Gastrocnemius medialis (tissue), 4 donors: ENCODE measurements at regions not wholly inside any gene's neighbourhood (a gene's known extent, or its start where the extent isn't known, plus 50 kb on each side); places are given as distances from the start of the nearest gene placed in this dataset.
A peak's percentile ranks its signal among the peaks of the same experiment; 100 is the strongest.

Source experiments
- ATAC-seq, 2 donors: fragments of 150-250 bp; one replicate each; pipeline ENCODE4 v1.9.1; 2016
- DNase-seq, 2 donors: peaks; one replicate each; pipeline ENCODE4 v3.0.0-alpha.2; 2019
- H3K27ac ChIP-seq, 4 donors: fragments of 200-600 bp; sonication (generic); 1 replicate in 1 of 4; 2 replicates in 3 of 4; pipeline ENCODE4 v1.5.1; 2016 to 2018; ENCODE audit warnings: mild to moderate bottlenecking in 2 of 4, moderate library complexity in 1 of 4
- H3K27me3 ChIP-seq, 3 donors: fragments of 200-600 bp; sonication (generic) in 2 of 3; 1 replicate in 1 of 3; 2 replicates in 2 of 3; pipeline versions ENCODE4 v1.5.1 to v1.6.0; 2016 to 2019; ENCODE audit warnings: mild to moderate bottlenecking in 1 of 3, moderate library complexity in 1 of 3
- H3K36me3 ChIP-seq, 2 donors: fragments of 200-600 bp; sonication (generic) in 1 of 2; one replicate each; pipeline ENCODE4 v1.5.1; 2017 to 2018
- H3K4me1 ChIP-seq, 2 donors: fragments of 200-600 bp; sonication (generic) in 1 of 2; one replicate each; pipeline ENCODE4 v1.5.1; 2016 to 2017; ENCODE audit warnings: mild to moderate bottlenecking in 2 of 2
- H3K4me3 ChIP-seq, 4 donors: fragments of 200-600 bp; sonication (generic) in 3 of 4; 1 replicate in 1 of 4; 2 replicates in 3 of 4; pipeline ENCODE4 v1.5.1; 2016 to 2019; ENCODE audit warnings: mild to moderate bottlenecking in 2 of 4
- H3K9me3 ChIP-seq, 3 donors: fragments of 200-600 bp; sonication (generic) in 2 of 3; 1 replicate in 1 of 3; 2 replicates in 2 of 3; pipeline ENCODE4 v1.5.1; 2016 to 2019
- POLR2A ChIP-seq, 2 donors: fragments of 450-650 bp; IDR thresholded peaks; one replicate each; pipeline ENCODE4 v1.6.1; 2017; ENCODE audit warnings: antibody characterized with exemption in 2 of 2, mild to moderate bottlenecking in 2 of 2, moderate library complexity in 2 of 2
- in situ Hi-C, 4 donors: fragments of 200-750 bp; cut with MboI; loops; one replicate each; pipeline versions ENCODE4 v1.15.0 to v1.8.0; 2017; ENCODE audit warnings: low sequenced_read_pairs in 4 of 4
- intact Hi-C: fragments of 100-400 bp; cut with DNase I; formaldehyde crosslinking; loops from one replicate; pipeline ENCODE4 v1.15.1; 2023; ENCODE audit warnings: low total_unique reads
- TF ChIP-seq, protein P1 (sequence below), 5 experiments: fragments of 450-650 bp in 3 of 5; fragments of 200-600 bp in 2 of 5; sonication (generic) in 2 of 5; IDR thresholded peaks in 4 of 5; conservative IDR thresholded peaks in 1 of 5; 1 replicate in 4 of 5; 2 replicates in 1 of 5; pipeline ENCODE4 v1.5.1; 2016 to 2019; ENCODE audit warnings: antibody characterized with exemption in 5 of 5, mild to moderate bottlenecking in 3 of 5, moderate library complexity in 3 of 5

DNA sequence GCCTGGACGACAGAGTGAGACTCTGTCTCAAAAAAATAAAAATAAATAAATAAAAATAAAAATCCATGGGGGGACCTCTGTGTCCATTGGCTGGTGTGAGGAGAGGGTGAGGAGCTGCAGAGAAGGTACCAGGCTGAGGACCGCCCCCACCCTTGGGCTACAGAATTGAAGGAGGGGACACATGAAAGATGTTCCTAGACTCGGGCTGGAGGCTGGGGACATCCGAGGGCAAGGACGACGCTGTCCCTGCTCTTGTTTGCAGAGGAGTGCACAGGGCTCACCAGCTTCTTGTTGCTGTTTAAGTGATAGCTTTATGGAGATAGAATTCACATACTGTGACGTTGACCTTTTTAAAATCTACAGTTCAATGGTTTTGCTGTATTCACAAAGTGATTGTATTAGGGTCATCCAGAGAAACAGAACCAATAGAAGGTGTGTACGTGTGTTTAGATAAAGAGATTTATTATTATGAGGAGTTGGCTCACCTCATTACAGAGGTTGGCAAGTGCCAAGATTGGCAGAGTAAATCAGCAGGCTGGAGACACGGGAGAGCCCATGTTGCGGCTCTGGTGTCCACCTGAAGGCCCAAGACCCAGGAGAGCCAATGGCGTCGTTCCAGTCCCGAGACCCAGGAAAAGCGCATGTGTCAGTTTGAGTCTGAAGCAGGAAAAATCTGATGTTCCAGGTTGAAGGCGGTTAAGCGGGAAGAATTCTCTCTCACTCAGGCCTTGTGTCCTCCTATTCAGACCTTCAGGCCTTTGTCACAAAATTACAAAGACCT is 320.7 kb downstream of the SEC14L1 start:
- TF ChIP-seq POLR2A (IDR thresholded peaks at IDR 0.05), result no peak
- TF ChIP-seq, protein P1, sequence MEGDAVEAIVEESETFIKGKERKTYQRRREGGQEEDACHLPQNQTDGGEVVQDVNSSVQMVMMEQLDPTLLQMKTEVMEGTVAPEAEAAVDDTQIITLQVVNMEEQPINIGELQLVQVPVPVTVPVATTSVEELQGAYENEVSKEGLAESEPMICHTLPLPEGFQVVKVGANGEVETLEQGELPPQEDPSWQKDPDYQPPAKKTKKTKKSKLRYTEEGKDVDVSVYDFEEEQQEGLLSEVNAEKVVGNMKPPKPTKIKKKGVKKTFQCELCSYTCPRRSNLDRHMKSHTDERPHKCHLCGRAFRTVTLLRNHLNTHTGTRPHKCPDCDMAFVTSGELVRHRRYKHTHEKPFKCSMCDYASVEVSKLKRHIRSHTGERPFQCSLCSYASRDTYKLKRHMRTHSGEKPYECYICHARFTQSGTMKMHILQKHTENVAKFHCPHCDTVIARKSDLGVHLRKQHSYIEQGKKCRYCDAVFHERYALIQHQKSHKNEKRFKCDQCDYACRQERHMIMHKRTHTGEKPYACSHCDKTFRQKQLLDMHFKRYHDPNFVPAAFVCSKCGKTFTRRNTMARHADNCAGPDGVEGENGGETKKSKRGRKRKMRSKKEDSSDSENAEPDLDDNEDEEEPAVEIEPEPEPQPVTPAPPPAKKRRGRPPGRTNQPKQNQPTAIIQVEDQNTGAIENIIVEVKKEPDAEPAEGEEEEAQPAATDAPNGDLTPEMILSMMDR (IDR thresholded peaks at IDR 0.05 in 4 of 5, conservative IDR thresholded peaks at IDR 0.05 in 1 of 5), result no peak
- in situ Hi-C loops (no loop called here), intact Hi-C loops (no loop called here)
- Histone ChIP-seq H3K4me1 (peaks cover 12 to 33% of the 10 kb centered on the region in 2 donors), H3K36me3 (no peaks in the 10 kb centered on the region), H3K27ac (peak overlapping the region; percentile 47 to 65 (median 58)), H3K4me3 (no peak overlapping the region), H3K27me3 (no peaks in the 10 kb centered on the region), H3K9me3 (no peaks in the 10 kb centered on the region)
- ATAC-seq (no peak), DNase-seq (no peak)

- in situ Hi-C loops (no loop called here), intact Hi-C loops (no loop called here)
- H3K4me1 ChIP-seq, result peaks cover 12 to 35% of the 10 kb centered on the region in 2 donors
These were observed 321.3 kb downstream of the SEC14L1 start for GRCh38 chr17:77462090-77462489.

DNA sequence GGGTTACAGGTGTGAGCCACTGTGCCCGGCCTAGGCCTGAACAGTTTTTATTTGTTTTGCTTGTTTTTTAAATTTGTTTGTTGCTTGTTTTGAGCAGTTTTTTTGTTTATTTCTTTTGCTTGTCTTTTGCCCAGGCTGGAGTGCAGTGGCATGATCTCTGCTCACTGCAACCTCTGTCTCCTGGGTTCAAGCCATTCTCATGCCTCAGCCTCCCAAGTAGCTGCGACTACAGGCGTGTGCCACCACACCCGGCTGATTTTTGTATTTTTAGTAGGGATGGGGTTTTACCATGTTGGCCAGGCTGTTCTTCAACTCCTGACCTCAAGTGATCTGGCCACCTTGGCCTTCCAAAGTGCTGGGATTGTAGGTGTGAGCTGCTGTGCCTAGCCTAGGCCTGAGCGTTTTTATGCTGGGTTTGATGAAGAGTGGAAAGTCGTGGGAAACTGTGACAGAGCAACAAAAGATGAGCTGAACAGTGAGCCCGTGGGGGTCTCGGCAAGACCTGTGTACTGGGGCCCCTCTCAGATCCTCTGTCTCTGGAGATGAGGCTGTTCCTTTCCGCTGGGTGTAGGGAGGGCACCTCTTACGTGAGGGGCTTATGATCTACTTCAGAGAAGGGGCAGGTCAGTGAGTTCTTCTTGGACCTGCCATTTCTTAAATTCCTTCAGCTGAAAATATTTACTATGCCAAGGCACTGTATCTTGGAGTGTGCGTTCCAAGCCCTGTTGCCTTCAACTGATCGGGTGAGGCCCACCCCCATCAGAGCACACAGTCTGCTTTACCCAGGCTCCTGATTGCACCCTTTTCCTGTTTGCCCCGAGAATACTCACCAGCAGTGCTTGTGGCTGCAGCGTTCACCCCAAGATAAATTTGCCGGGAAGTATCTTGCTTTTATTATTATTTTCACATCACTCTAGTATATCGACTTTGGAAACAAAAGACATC is 322.1 kb downstream of the SEC14L1 start:
- H3K27ac ChIP-seq, result peak overlapping the region; percentile 10 to 65 (median 53)
- DNase-seq, result no peak
- in situ Hi-C loops, result no loop called here
- H3K9me3 ChIP-seq, result no peaks in the 10 kb centered on the region
- no peak for ATAC-seq
- H3K36me3 ChIP-seq, result no peaks in the 10 kb centered on the region
- H3K4me1 ChIP-seq, result peaks cover 12 to 35% of the 10 kb centered on the region in 2 donors
- intact Hi-C loops, result no loop called here
- no peak overlapping the region for H3K4me3 ChIP-seq
- no peak for TF ChIP-seq POLR2A (IDR thresholded peaks at IDR 0.05)
- TF ChIP-seq, protein P1 (IDR thresholded peaks at IDR 0.05 in 4 of 5, conservative IDR thresholded peaks at IDR 0.05 in 1 of 5), result no peak
- no peaks in the 10 kb centered on the region for H3K27me3 ChIP-seq

More at GRCh38 chr17:77462090-77462489, 321.3 kb downstream of the SEC14L1 start:
- Histone ChIP-seq H3K27me3 (no peaks in the 10 kb centered on the region), H3K36me3 (no peaks in the 10 kb centered on the region), H3K27ac (peak overlapping the region; percentile 47 to 65 (median 58)), H3K4me3 (no peak overlapping the region), H3K9me3 (no peaks in the 10 kb centered on the region)
- ATAC-seq (no peak), DNase-seq (no peak)
- TF ChIP-seq, protein P1 (IDR thresholded peaks at IDR 0.05 in 4 of 5, conservative IDR thresholded peaks at IDR 0.05 in 1 of 5), result no peak
- TF ChIP-seq POLR2A (IDR thresholded peaks at IDR 0.05), result no peak

DNA sequence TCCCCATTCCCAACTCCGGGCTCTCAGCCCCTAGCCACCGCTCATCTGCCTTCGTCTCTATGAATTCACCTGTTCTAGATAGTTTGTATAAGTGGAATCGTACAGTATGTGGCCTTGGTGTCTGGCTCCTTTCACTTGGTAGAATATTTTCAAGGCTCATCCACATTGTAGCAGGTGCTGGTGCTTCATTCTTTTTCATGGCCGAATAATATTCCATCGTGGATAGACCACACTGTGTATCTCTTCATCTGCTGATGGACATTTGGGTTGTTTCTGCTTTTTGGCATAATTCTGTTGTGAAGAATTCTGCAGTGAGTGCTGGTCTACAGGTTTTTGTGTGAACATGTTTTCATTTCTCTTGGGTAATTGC is 324.2 kb downstream of the SEC14L1 start:
- TF ChIP-seq, protein P1 (IDR thresholded peaks at IDR 0.05 in 4 of 5, conservative IDR thresholded peaks at IDR 0.05 in 1 of 5), result no peak
- TF ChIP-seq POLR2A (IDR thresholded peaks at IDR 0.05), result no peak
- peak overlapping the region in 3 of 4 donors; percentile 21 to 68 (median 54) for H3K27ac ChIP-seq
- DNase-seq (no peak), ATAC-seq (no peak)
- peaks cover 11 to 28% of the 10 kb centered on the region in 2 donors for H3K4me1 ChIP-seq
- H3K27me3 ChIP-seq, result no peaks in the 10 kb centered on the region
- no peak overlapping the region for H3K4me3 ChIP-seq
- no peaks in the 10 kb centered on the region for H3K9me3 ChIP-seq
- in situ Hi-C loops (no loop called here), intact Hi-C loops (no loop called here)
- H3K36me3 ChIP-seq, result no peaks in the 10 kb centered on the region
